ENCODE measurements at regions not wholly inside any gene's neighbourhood (a gene's known extent, or its start where the extent isn't known, plus 50 kb on each side); places are given as distances from the start of the nearest gene placed in this dataset.

DNA sequence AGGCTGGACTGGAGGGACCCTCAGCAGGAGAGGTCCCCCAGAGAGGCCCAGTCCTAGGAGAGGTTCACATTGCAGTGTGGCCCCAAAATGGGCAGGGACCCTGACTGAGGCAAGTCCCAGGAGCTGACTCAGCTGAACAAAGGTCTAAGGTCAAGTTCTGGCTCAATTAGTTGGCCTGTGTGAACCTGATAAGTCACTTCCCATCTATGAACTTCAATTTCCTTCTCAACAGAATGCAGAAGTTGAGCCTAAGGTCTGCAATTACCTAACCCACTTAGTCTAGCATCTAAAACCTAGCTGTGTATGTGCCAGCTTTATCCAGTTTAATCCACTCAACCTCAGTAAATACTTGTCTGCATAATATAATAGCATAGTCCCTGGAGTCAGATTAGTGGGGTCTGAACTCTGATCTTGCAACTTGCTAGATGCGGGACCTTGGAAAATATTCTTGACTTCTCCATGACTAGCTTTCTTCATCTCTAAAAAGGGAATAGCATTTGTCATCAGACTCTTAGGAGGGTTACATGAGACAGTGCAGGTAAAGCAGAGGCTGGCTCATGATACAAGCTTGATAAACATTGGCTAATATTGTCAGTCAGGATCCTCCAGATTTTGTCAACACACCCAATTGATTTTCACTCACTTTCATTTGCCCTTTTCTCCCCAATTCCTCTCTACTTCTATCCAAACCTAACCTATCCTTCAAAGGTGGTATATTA is 465.5 kb downstream of the INSC start:
- DNase-seq (ENCODE audit: low read depth): no peak
- no peak for TF ChIP-seq CTCF (IDR thresholded peaks at IDR 0.05; ENCODE audit: low read length, missing control alignments)
- H3K4me3 ChIP-seq (replicated peaks; ENCODE audit: low read depth, low read length): no peak overlapping the region

- no peak for TF ChIP-seq CTCF (IDR thresholded peaks at IDR 0.05; ENCODE audit: low read length, missing control alignments)
- no peak for DNase-seq (ENCODE audit: low read depth)
- no peak overlapping the region for H3K4me3 ChIP-seq (replicated peaks; ENCODE audit: low read depth, low read length)
Observed at GRCh38 chr11:15580775-15581095, 466.0 kb downstream of the INSC start.

DNA sequence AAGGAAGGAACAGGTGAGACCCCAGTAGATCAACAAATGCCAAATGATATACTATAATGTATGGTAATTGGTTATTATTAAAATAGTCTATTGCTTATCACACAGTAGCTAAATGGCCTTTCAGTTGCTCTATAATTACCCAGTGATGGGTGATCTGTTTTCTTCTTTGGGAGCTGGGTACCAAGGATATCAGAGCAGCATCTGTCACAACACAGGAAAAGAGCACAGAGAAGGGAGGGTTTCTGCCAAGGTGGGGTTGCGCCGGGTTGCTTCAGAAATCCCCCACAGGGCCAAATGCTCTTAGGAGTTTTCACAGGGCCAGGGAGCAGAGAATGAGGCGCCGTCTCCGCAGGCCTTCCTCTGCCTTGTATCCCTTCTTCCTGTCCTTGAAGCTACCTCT is 469.4 kb downstream of the INSC start:
- no peak for TF ChIP-seq CTCF (IDR thresholded peaks at IDR 0.05; ENCODE audit: low read length, missing control alignments)
- no peak overlapping the region for H3K4me3 ChIP-seq (replicated peaks; ENCODE audit: low read depth, low read length)
- DNase-seq (ENCODE audit: low read depth): no peak

DNA sequence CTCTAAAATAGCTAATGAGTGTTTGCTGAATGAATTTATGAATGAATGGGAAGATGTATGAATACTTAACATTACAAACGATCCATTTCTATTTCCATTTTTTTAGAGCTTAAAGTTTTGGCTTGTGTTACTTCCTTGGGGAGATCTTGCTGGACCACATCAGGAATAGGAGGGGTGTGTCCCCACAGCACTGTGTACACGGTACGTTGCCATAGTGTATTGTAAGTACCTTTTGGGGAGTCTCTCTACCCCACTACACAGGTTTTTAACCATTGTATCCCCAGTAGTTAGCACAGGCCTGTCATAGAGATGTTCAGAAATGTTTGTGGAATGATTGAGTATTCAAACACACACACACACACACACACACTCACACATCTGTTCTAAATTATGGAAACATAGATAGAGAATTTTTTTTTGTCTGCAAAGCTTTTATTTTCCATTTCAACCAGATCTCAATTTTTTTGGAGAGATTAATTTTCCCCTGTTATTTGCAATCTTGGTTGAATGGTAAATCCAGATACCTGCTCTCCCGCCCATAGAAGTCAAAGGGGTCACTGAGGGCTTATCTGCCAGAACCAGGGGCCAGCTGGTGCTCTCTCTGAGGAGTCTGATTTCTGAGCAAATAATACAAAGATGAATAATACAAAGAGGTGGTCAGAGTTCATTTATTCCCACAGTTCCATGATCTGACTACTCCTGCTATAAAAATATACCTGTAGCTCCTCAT is 471.0 kb downstream of the INSC start:
- no peak overlapping the region for H3K4me3 ChIP-seq (replicated peaks; ENCODE audit: low read depth, low read length)
- no peak for DNase-seq (ENCODE audit: low read depth)
- no peak for TF ChIP-seq CTCF (IDR thresholded peaks at IDR 0.05; ENCODE audit: low read length, missing control alignments)

DNA sequence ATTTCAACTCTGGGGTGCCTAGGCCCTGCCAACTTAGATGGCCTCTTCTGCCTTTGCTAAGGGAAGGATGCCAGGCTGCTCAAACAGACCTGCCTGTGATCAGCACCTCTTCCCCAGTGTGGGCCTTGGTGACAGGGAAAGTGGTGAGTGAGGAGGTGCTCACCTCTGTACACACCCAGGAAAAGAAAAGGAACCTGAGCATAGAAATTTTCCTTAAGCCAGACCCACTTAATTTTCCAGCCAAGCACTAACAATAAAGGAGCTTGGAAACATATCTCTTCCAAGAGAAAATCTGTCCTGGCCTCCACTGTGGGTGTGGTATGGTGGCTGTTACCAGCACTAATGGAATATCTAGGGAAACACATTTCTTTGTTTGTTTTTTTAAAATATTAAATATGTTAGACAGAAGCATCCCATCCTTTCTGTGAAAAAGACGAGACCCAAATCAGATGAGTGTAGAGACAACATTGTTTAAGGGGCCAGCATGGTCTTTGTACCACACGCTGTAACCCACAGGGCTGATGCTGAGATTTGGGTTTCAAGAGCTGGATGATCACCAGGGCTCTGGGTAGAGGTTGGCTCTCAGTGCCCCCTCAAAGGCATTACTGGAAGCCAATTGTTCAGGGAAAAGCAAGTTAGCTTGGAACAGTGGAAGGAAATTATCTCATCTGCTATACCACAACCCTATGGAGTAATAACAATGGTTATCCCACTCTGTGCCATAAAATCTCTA is 472.2 kb downstream of the INSC start:
- TF ChIP-seq CTCF (IDR thresholded peaks at IDR 0.05; ENCODE audit: low read length, missing control alignments): no peak
- no peak for DNase-seq (ENCODE audit: low read depth)
- H3K4me3 ChIP-seq (replicated peaks; ENCODE audit: low read depth, low read length): no peak overlapping the region

GRCh38 chr11:15589070-15589626 is 474.4 kb downstream of the INSC start:
- no peak overlapping the region for H3K4me3 ChIP-seq (replicated peaks; ENCODE audit: low read depth, low read length)
- TF ChIP-seq CTCF (IDR thresholded peaks at IDR 0.05; ENCODE audit: low read length, missing control alignments): no peak
- DNase-seq (ENCODE audit: low read depth): no peak

All from fibroblast of pulmonary artery (primary cell).